ENCODE measurements at regions not wholly inside any gene's neighbourhood (a gene's known extent, or its start where the extent isn't known, plus 50 kb on each side); places are given as distances from the start of the nearest gene placed in this dataset.

DNA sequence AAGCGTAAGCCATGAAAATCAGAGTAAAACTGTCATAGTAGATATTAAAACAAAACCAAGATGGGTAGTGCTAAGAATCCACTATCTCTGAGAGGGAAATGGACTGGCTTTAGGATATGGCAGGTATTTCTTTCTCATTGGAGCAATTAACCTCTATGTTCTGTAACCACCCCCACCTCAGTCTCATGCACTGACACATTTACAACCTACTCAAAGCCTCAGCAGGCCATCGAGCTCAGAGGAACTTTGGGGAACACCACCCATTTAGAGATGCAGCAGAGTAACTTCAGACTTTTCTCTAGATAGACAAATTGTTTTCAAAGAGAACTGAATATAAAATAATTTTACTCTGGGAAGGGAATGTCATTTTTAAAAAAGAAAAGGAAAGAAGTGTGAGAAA is 615.8 kb upstream of the ZFHX3 start:
- no peak overlapping the region for H2BK5ac ChIP-seq (ENCODE audit: low read depth, low read length, poor library complexity)
- H3K79me1 ChIP-seq (ENCODE audit: low read length) = no peaks in the 10 kb centered on the region
- H3K23ac ChIP-seq (ENCODE audit: low read length) = no peak overlapping the region
- no peak overlapping the region for H2AK5ac ChIP-seq (ENCODE audit: low read length)
- no peak overlapping the region for H3K4me2 ChIP-seq (ENCODE audit: low read length)
- no peaks in the 10 kb centered on the region for H3K4me1 ChIP-seq (ENCODE audit: control insufficient read depth in 1 of 2, insufficient read depth in 2 of 2, low read length in 2 of 2)
- no peak overlapping the region for H3K27ac ChIP-seq (ENCODE audit: low read depth, low read length)
- H2BK120ac ChIP-seq (ENCODE audit: insufficient read depth, low read length, poor library complexity) = no peak overlapping the region
- no peak overlapping the region for H3K14ac ChIP-seq (ENCODE audit: low read length)
- no peak overlapping the region for H4K8ac ChIP-seq (ENCODE audit: low read depth, low read length)
- H3K36me3 ChIP-seq (ENCODE audit: control insufficient read depth in 1 of 2, insufficient read depth in 2 of 2, low read length in 2 of 2) = no peaks in the 10 kb centered on the region
- WGBS (ENCODE audit: extremely low coverage, insufficient coverage, insufficient read length) = no CpG with 5 or more reads among the region's 2 CpGs
- H3K9me3 ChIP-seq (ENCODE audit: insufficient read depth, low read depth, low read length) = no peaks in the 10 kb centered on the region
- H4K91ac ChIP-seq (ENCODE audit: low read depth, low read length) = no peak overlapping the region
- H3K18ac ChIP-seq (ENCODE audit: low read length) = no peak overlapping the region
- no peak overlapping the region for H3K4me3 ChIP-seq (ENCODE audit: low read depth, low read length)
- no peak overlapping the region for H3K9ac ChIP-seq (ENCODE audit: low read length)
- H3K79me2 ChIP-seq (ENCODE audit: control insufficient read depth, insufficient read depth, low read length, poor library complexity) = no peaks in the 10 kb centered on the region
- H2BK12ac ChIP-seq (ENCODE audit: low read length) = no peak overlapping the region
- no peak overlapping the region for H2AFZ ChIP-seq (ENCODE audit: insufficient read depth, low read length, poor library complexity)
- no peak for DNase-seq
- no peak overlapping the region for H3K4ac ChIP-seq (ENCODE audit: low read depth, low read length)
- no peaks in the 10 kb centered on the region for H3K27me3 ChIP-seq (ENCODE audit: insufficient read depth, low read length)
- H4K12ac ChIP-seq (ENCODE audit: low read depth, low read length) = no peak overlapping the region

DNA sequence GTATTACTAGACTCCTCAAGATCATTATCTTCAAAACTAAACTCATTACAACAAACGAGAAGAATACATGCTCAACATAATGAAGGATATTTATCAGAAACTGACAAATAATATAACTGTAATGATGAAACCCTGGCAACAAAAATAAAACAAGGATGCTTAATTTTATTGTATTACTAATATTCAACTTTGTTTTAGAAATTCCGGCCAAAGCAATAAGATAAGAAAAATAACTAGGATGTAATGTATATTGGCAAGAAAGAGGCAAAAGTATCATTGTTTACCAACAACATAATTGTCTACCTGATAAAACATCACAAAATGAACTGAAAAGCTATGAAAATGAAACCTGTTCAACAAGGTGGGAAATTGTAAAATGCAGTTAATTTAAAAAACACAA is 588.3 kb upstream of the ZFHX3 start:
- Histone ChIP-seq H2BK5ac (ENCODE audit: low read depth, low read length, poor library complexity) (no peak overlapping the region), H3K36me3 (ENCODE audit: control insufficient read depth in 1 of 2, insufficient read depth in 2 of 2, low read length in 2 of 2) (no peaks in the 10 kb centered on the region), H2AFZ (ENCODE audit: insufficient read depth, low read length, poor library complexity) (no peak overlapping the region), H3K79me2 (ENCODE audit: control insufficient read depth, insufficient read depth, low read length, poor library complexity) (no peaks in the 10 kb centered on the region), H3K4me3 (ENCODE audit: low read depth, low read length) (no peak overlapping the region), H3K14ac (ENCODE audit: low read length) (no peak overlapping the region), H4K12ac (ENCODE audit: low read depth, low read length) (no peak overlapping the region), H3K4ac (ENCODE audit: low read depth, low read length) (no peak overlapping the region), H2AK5ac (ENCODE audit: low read length) (no peak overlapping the region), H3K23ac (ENCODE audit: low read length) (no peak overlapping the region), H4K91ac (ENCODE audit: low read depth, low read length) (no peak overlapping the region), H3K9ac (ENCODE audit: low read length) (no peak overlapping the region), H3K27ac (ENCODE audit: low read depth, low read length) (no peak overlapping the region), H2BK120ac (ENCODE audit: insufficient read depth, low read length, poor library complexity) (no peak overlapping the region), H3K4me2 (ENCODE audit: low read length) (no peak overlapping the region), H3K18ac (ENCODE audit: low read length) (no peak overlapping the region), H3K9me3 (ENCODE audit: insufficient read depth, low read depth, low read length) (no peaks in the 10 kb centered on the region), H3K27me3 (ENCODE audit: insufficient read depth, low read length) (no peaks in the 10 kb centered on the region), H3K4me1 (ENCODE audit: control insufficient read depth in 1 of 2, insufficient read depth in 2 of 2, low read length in 2 of 2) (no peaks in the 10 kb centered on the region), H3K79me1 (ENCODE audit: low read length) (no peaks in the 10 kb centered on the region), H4K8ac (ENCODE audit: low read depth, low read length) (no peak overlapping the region), H2BK12ac (ENCODE audit: low read length) (no peak overlapping the region)
- DNase-seq = no peak
- no CpG with 5 or more reads among the region's 2 CpGs for WGBS (ENCODE audit: extremely low coverage, insufficient coverage, insufficient read length)

DNA sequence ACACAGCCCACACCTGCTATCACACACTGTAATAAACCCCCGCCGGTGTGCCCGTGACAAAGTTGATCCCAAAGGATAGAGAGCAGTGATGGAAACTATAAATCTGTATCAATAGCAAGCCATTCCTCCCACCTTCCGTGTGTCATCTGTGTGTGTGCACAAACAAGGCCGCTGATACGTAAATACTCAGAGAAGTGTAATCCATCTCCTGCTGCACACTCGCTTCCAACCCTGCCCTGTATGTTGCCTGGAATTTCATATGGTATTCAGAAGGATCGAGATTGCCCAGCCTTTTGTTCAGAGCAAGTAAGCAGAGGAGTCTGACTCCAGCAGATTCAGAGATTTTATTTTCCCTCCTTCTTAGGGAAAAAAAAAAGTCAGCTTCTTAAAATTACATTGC is 581.1 kb upstream of the ZFHX3 start:
- H4K12ac ChIP-seq (ENCODE audit: low read depth, low read length) = no peak overlapping the region
- H3K18ac ChIP-seq (ENCODE audit: low read length) = no peak overlapping the region
- no CpG with 5 or more reads among the region's 8 CpGs for WGBS (ENCODE audit: extremely low coverage, insufficient coverage, insufficient read length)
- H3K14ac ChIP-seq (ENCODE audit: low read length) = no peak overlapping the region
- no peak overlapping the region for H3K27ac ChIP-seq (ENCODE audit: low read depth, low read length)
- no peak overlapping the region for H3K9ac ChIP-seq (ENCODE audit: low read length)
- no peak overlapping the region for H3K23ac ChIP-seq (ENCODE audit: low read length)
- no peak overlapping the region for H4K8ac ChIP-seq (ENCODE audit: low read depth, low read length)
- no peaks in the 10 kb centered on the region for H3K79me1 ChIP-seq (ENCODE audit: low read length)
- H3K36me3 ChIP-seq (ENCODE audit: control insufficient read depth in 1 of 2, insufficient read depth in 2 of 2, low read length in 2 of 2) = no peaks in the 10 kb centered on the region
- H2AK5ac ChIP-seq (ENCODE audit: low read length) = no peak overlapping the region
- no peak for DNase-seq
- H3K27me3 ChIP-seq (ENCODE audit: insufficient read depth, low read length) = no peaks in the 10 kb centered on the region
- H2BK5ac ChIP-seq (ENCODE audit: low read depth, low read length, poor library complexity) = no peak overlapping the region
- H2BK12ac ChIP-seq (ENCODE audit: low read length) = no peak overlapping the region
- H3K4me2 ChIP-seq (ENCODE audit: low read length) = no peak overlapping the region
- H3K4me1 ChIP-seq (ENCODE audit: control insufficient read depth in 1 of 2, insufficient read depth in 2 of 2, low read length in 2 of 2) = no peaks in the 10 kb centered on the region
- H4K91ac ChIP-seq (ENCODE audit: low read depth, low read length) = no peak overlapping the region
- no peaks in the 10 kb centered on the region for H3K79me2 ChIP-seq (ENCODE audit: control insufficient read depth, insufficient read depth, low read length, poor library complexity)
- H3K4ac ChIP-seq (ENCODE audit: low read depth, low read length) = no peak overlapping the region
- no peak overlapping the region for H3K4me3 ChIP-seq (ENCODE audit: low read depth, low read length)
- H2BK120ac ChIP-seq (ENCODE audit: insufficient read depth, low read length, poor library complexity) = no peak overlapping the region
- no peak overlapping the region for H2AFZ ChIP-seq (ENCODE audit: insufficient read depth, low read length, poor library complexity)
- H3K9me3 ChIP-seq (ENCODE audit: insufficient read depth, low read depth, low read length) = no peaks in the 10 kb centered on the region

DNA sequence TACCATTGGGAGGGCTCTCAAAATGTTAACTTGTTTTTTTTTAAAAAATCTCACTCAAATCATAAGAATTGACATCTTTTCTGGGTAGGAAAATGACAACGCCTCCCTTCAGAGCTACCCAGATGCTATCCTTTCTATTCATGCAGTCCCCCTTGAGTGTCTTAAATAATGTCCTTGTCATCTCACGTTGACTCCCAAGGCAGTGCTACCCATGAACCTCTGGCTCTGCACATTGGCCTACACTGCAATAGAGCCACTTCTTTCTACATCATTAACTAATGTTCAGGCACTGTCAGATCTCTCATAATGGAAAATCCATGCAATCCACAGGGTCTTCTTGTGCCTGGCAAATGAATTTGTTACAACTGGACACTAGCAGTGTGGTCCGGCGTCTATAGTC is 569.8 kb upstream of the ZFHX3 start:
- Histone ChIP-seq H3K36me3 (ENCODE audit: control insufficient read depth in 1 of 2, insufficient read depth in 2 of 2, low read length in 2 of 2) (no peaks in the 10 kb centered on the region), H3K27ac (ENCODE audit: low read depth, low read length) (no peak overlapping the region), H4K8ac (ENCODE audit: low read depth, low read length) (no peak overlapping the region), H3K4me1 (ENCODE audit: control insufficient read depth in 1 of 2, insufficient read depth in 2 of 2, low read length in 2 of 2) (peaks cover 0 to 2% of the 10 kb centered on the region in 2 experiments), H3K18ac (ENCODE audit: low read length) (no peak overlapping the region), H2AK5ac (ENCODE audit: low read length) (no peak overlapping the region), H3K4me3 (ENCODE audit: low read depth, low read length) (no peak overlapping the region), H3K23ac (ENCODE audit: low read length) (no peak overlapping the region), H4K91ac (ENCODE audit: low read depth, low read length) (no peak overlapping the region), H3K14ac (ENCODE audit: low read length) (no peak overlapping the region), H2BK12ac (ENCODE audit: low read length) (no peak overlapping the region), H3K4ac (ENCODE audit: low read depth, low read length) (no peak overlapping the region), H2BK120ac (ENCODE audit: insufficient read depth, low read length, poor library complexity) (no peak overlapping the region), H3K4me2 (ENCODE audit: low read length) (no peak overlapping the region), H3K9ac (ENCODE audit: low read length) (no peak overlapping the region), H3K27me3 (ENCODE audit: insufficient read depth, low read length) (no peaks in the 10 kb centered on the region), H3K9me3 (ENCODE audit: insufficient read depth, low read depth, low read length) (no peaks in the 10 kb centered on the region), H2BK5ac (ENCODE audit: low read depth, low read length, poor library complexity) (no peak overlapping the region), H3K79me2 (ENCODE audit: control insufficient read depth, insufficient read depth, low read length, poor library complexity) (no peaks in the 10 kb centered on the region), H2AFZ (ENCODE audit: insufficient read depth, low read length, poor library complexity) (no peak overlapping the region), H3K79me1 (ENCODE audit: low read length) (no peaks in the 10 kb centered on the region), H4K12ac (ENCODE audit: low read depth, low read length) (no peak overlapping the region)
- no CpG with 5 or more reads among the region's 4 CpGs for WGBS (ENCODE audit: extremely low coverage, insufficient coverage, insufficient read length)
- no peak for DNase-seq
